ENCODE measurements at regions not wholly inside any gene's neighbourhood (a gene's known extent, or its start where the extent isn't known, plus 50 kb on each side); places are given as distances from the start of the nearest gene placed in this dataset.
A peak's percentile ranks its signal among the peaks of the same experiment; 100 is the strongest.

DNA sequence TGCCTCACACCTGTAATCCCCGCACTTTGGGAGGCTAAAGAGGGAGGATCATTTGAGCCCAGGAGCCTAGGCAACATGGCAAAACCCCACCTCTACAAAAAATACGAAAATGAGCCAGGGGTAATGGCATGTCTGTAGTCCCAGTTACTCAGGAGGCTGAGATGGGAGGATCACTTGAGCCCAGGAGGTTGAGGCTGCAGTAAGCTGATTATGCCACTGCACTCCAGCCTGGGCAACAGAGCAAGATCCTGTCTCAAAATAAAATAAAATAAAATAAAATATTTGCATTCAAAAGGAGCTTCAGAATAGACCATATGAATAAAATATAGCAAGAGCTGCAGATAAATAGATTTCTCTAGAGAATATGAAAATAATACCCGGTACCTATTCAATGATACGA lies 71.5 kb upstream of the ATF7IP2 start:
- DNase-seq (ENCODE audit: low spot score) = no peak

DNA sequence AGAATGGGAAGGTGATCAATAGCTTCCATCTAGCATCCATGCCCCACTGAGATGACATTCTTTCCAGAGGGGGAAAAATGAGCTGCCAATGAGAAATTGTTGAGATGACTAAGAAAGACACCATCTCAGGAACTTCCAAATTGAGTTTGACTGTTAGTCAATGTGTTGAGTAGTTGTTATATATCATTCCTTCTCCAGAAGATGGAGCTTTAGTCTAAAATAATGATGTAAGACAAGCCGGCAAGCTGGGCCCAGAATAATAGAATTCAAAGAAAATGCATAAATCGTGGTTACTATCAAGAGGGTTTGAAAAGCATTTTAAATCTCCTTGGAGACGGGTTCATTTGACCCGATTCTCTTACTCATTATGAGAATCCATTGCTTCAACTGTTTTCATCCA lies 71.0 kb upstream of the ATF7IP2 start:
- DNase-seq (ENCODE audit: low spot score) = peak; percentile 7

DNA sequence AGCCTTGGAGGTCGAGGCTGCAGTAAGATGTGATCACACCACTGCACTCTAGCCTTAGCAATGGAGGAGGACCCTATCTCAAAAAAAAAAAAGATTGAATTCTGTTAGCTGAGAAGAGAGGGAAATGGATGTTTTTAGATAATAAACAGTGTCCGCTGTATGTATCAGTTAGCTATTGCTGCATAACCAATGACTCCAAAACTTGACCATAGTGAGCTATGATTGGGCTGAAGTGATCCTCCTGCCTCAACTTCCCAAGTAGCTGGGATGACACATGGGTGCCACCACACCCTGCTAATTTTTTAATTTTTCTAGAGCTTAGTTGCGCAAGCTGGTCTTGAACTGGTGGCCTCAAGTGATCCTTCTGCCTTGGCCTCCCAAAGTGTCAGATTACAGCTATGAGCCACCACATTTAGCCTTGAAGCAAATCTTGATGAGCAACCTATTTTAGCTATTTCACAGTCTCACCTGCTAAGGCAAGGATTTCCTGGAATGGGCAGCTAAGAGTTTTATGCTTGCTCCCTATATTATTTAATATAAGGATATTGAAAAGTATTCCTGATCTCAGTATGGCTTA lies 68.3 kb upstream of the ATF7IP2 start:
- no peak for DNase-seq (ENCODE audit: low spot score)

DNA sequence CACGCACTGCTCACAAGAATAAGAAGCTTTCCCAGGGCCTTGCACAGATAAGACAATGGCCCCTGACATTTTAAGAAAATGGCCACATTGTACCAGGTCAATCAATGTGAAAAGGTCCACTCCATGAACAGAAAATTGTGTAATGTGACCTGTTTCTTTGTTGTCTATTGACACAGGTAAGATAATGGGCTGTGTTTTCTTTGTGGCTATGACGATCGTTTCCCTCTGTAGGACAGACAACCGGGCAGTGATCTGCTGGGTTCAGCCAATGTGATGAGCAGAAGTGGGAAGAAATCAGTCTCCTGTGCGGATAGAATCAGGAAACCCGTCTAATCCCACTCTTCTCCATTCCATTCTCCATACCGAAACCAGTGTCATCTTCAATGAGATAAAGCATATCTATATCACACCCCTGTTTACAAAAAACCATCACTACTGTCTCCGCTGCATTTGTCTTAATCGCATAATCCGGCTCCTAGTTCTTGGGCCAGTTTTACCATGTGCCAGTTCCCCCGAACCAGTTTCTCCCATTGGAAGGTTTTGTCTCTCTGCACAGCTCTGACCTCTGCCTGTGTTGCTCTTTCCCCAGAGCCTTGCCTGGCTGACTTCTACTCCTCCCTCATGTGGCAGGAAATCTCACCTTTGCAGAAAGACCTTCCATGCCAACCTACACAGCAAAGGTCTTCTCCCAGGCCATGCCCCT lies 66.9 kb upstream of the ATF7IP2 start:
- DNase-seq (ENCODE audit: low spot score) = no peak

DNA sequence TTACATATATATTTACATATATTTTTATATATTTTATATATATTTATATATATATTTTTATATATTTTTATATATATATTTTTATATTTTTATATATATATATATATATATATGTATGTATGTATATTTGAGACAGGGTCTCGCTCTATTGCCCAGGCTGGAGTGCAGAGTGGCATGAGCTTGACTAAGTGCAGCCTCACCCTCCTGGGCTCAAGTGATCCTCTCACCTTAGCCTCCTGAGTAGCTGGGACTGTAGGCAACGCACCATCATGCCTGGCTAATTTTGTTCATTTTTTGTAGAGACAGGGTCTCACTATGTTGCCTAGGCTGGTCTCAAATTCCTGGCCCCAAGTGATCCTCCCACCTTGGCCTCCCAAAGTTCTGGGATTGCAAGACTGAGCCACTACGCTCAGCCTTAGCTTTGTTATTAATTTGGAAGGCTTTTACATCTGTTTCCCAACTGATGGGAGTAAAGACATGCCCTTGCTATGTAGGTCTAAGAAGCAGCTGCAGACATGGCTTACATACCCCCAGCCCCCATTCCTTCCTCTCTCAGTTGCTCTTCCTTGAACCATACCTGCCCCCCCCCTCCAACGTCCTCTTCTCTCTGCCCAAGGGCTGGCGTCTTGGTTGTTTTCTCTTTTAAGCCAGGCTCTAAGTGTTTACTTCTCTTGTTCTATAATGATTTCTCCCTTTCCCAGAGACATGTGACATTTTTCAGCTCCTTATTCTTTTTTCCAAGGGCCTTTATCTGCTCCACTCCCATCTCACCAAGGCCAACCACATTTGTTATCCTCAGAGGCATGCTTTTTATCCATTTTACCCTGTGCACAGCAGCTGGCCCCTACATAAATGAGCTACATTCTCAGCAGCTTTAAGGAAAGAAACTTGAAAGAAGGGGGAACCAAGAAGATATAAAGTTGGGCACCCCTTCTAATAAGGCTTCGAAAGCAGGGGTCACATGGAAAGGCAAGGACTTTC lies 64.2 kb upstream of the ATF7IP2 start:
- no peak for DNase-seq (ENCODE audit: low spot score)

DNA sequence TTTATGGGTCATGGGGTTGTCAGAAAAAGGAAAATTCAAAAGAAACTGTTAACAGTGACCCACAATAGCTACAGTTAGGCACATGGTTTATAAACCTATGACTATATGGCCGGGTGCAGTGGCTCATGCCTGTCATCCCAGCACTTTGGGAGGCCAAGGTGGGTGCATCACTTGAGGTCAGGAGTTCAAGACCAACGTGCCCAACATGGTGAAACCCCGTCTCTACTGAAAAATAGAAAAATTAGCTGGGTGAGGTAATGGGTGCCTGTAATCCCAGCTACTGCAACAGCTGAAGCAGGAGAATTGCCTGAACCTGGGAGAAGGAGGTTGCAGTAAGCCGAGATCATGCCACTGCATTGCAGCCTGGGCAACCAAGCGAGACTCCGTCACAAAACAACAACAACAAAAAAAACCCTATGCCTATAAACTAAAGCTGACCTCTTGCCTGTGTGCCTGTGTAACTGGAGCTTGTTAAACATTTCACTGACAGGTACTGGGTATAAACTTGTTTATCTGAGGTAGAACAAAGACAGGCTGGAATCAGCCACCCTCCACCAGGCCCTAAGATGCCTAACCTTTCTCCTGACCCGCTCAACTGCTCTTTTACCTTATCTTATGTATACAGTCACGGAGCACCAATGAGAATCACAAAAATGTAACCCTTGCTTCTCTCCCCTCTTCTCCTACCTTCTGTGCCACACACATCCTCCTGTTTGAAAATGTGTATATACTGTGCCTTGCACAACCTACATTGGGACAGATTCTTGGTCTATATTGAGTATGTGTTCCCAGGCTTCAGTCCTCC lies 62.9 kb upstream of the ATF7IP2 start:
- DNase-seq (ENCODE audit: low spot score) = no peak

DNA sequence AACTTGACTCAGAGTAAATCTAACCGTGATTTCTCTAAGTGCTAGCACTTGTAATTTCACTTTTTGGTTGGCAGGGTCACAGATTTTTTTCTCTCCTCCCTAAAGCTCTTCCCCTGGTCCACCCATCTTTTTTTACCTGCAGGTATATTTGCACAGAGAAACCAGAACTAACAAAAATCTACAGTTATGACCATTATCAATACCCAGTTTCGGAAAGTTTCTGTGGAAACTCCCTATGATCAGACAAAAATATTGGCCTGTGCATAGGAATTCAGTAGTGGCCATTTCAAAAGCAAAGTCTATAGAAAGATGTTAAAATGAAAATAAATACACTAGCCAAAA lies 62.4 kb upstream of the ATF7IP2 start:
- no peak for DNase-seq (ENCODE audit: low spot score)

DNA sequence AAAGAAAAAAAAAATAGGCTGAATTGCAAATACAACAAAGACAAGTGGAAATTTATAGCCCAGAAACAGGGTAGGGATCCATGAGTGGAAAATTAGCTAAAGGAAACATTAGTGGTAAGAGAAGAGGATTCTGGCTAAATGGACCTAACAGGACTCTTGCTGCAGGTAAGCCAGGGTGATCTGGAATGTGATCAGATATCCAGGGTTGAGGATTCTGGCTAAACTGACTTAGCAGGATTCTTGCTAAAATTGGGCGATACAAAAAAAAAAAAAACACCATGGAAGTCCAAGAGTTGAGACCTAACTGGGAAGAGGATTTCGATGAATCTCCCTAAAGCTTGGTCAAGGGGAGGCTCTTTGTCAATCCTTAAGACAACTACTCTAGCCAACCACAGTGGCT lies 61.7 kb upstream of the ATF7IP2 start:
- no peak for DNase-seq (ENCODE audit: low spot score)

DNA sequence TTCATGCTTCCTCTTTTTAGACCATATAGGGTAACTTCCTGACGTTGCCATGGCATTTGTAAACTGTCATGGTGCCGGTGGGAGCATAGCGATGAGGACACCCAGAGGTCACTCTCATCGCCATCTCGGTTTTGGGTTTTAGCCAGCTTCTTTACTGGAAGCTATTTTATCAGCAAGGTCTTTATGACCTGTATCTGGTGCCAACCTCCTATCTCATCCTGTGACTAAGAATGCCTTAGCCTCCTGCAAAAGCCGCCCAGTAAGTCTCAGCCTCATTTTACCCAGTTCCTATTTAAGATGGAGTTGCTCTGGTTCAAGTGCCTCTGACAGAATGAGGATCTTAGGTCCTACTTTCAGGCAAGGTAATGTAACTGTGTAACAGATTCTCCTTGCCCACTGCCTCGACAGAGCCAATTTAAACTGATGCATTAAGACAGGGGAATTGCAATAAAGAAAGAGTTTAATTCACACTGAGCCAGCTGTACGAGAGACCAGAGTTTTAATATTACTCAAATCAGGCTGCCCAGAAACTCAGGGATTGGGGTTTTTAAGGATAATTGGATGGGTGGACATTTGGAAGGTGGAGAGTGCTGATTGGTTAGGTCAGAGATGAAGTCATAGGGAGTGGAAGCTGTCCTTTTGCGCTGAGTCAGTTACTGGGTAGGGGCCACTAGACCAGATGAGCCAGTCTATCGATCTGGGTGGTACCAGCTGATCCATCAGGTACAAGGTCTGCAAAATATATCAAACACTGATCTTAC lies 59.9 kb upstream of the ATF7IP2 start:
- no peak for DNase-seq (ENCODE audit: low spot score)

DNA sequence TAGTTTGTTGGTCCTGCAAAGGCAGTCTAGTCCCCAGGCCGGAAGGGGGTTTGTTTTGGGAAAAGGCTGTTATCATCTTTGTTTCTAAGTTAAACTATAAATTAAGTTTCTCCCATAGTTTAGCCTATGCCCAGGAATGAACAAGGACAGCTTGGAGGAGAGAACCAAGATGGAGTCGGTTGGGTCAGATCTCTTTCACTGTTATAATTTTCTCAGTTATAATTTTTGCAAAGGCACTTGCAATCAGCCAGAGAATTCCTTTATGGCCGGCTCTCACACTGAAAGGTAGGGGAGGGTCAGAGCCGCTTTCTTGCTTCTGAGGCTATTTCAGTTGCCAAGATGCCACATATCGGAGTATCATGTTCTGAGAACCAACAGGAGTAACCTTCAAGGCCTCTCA lies 59.2 kb upstream of the ATF7IP2 start:
- no peak for DNase-seq (ENCODE audit: low spot score)

DNA sequence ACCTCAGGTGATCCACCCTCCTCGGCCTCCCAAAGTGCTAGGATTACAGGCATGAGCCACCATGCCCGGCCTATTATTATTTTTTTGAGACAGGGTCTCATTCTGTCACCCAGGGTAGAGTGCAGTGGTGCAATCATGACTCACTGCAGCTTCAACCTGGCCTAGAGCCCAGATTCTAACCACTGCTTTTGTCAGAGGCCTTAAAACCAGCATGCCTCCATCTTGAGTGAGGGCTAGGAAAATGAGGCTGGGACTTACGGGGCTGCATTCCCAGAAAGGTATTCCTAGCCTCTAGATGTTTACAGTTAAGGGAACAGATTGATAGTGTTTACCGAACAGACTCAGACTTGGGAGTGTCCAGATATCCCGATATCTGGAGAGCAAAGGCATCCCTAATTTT lies 57.6 kb upstream of the ATF7IP2 start:
- peak; percentile 9 for DNase-seq (ENCODE audit: low spot score)

DNA sequence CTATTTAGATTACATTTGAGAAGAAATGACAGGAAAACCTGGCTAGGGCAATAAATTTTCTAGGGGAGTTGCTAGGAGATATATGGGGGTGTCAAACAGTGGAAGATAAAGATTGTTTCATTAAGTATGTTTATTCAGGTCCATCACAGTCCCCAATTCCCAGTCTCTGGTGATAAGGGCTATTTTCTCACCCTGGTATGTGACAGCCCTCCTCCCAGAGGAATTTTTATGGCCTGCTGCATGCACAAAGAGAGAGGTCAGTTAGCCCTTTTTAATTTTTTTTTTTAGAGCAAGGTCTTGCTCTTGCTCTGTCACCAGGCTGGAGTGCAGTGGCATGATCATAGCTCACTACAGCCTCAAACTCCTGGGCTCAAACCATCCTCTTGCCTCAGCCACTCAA lies 53.6 kb upstream of the ATF7IP2 start:
- DNase-seq (ENCODE audit: low spot score) = no peak

DNA sequence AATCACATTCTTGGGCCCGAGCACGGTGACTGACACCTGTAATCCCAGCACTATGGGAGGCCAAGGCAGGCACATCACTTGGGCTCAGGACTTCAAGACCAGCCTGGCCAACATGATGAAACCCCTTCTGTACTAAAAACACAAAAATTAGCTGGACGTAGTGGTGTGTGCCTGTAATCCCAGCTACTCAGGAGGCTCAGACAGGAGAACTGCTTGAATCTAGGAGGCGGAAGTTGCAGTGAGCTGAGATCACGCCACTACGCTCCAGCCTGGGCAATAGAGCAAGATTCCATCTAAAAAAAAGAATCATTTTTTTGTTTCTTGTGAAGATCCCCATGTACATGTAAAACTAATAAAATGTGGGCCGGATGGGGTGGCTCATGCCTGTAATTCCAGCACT lies 53.1 kb upstream of the ATF7IP2 start:
- DNase-seq (ENCODE audit: low spot score) = no peak

DNA sequence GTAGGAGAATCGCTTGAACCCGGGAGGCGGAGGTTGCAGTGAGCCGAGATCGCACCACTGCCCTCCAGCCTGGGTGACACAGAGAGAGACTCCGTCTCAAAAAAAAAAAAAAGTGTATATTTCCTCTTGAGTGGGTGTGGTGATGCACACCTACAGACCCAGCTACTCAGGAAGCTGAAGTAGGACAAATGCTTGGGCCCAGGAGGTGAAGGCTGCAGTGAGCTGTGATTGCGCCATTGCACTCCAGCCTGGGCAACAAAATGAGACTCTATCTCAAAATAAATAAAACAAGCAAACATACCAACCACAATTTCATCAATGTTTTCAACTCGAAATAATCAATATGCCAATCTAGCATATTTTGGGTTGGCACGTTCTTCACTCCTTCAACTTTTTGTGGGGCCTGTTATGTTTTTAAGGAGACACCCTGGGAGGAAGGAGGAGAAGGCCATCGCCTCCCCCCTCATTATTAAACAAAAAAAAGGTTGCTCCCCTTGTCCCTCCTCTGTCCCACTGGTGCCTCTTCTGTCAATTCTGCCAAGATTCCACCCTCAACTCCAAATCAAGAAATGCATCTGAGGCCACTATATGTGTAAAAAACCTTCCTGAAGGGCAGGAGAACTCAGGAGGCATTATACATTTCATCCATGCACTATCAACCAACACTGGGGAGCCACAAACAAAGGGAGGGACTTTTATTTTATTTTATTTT lies 52.4 kb upstream of the ATF7IP2 start:
- no peak for DNase-seq (ENCODE audit: low spot score)

DNA sequence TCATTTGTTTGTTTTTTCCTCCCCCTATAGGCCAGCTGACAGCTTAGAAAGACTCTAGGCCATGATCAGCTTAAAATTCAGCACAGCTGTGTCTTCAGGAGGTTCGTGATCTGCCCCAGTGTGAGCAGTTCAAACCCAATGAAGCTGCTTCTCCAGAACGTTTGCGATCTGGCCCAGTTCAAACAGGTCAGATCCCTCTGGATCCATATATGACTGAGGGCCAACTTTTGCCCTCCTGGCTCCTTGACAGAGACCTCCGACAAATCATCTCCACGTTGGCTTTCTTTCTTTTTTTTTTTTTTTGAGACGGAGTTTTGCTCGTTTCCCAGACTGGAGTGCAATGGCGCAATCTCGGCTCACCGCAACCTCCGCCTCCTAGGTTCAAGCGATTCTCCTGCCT lies 50.2 kb upstream of the ATF7IP2 start:
- DNase-seq (ENCODE audit: low spot score) = no peak
